HK-2 (cell line): ENCODE measurements at regions not wholly inside any gene's neighbourhood (a gene's known extent, or its start where the extent isn't known, plus 50 kb on each side); places are given as distances from the start of the nearest gene placed in this dataset.
"Not testable (repeated sequence)": the region's sequence is repeated elsewhere in the genome, so short reads cannot be mapped to it uniquely, and the experiment has no call there.

Experiments
- DNase-seq: peaks from one replicate; pipeline ENCODE4 v3.0.0-alpha.2; 2018; ENCODE audit not compliant: unreplicated experiment

DNA sequence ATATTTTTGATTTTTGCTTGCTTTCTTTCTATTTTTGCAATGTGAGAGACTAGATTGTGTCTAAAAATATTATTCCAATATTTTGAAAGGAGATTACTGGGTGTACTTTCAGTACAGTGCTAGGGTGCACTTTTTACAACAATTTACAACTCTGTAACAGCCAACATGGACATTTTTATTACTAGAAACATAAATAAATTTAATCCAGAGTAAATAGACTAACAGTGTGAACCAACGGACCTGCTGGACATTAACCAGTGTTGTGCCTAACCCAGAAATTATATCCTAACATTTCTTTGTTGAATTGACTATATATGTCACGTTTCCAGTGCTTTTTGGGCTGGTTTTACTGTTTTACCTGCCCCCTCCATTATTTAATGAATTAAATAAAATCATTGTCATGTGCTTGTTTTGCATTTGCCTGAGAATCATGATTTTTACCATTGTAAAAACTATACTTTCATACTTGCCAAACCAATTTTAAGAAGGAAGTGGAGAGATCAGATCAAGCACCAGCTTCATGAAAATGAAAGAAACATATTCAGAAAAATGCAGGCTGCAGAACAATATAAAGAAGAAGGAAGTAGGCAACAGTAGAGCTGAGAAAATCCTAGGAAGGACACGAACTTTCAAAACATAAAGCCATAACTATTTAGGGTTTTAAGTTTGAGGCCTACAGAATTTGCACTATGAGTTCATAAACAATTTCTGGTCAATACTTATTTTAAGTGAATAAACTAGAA lies 400.8 kb upstream of the PIK3R1 start:
- DNase-seq = no peak

GRCh38 chr5:67813877-67814539 lies 401.5 kb upstream of the PIK3R1 start:
- no peak for DNase-seq

DNA sequence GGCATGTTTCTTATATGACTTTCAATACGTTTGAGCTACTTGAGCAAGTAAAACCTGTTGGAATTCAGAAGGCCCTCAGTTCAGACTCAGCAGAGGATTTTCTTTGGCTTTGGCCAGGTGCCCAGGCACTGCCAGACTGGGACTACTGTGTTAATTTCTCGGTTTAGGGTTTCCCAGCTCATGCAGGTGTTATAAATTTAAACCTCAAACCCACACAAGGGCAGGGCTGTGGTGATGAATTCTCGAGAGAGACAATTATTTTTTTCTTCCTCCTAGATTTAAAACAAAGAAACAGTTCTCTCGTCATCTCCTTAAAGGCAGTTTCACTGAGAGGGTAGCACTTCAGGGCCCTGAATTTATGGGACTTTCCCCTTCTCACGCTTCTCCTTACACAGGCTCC lies 406.0 kb upstream of the PIK3R1 start:
- DNase-seq = no peak

GRCh38 chr5:67808340-67808739 lies 407.2 kb upstream of the PIK3R1 start:
- DNase-seq = no peak

GRCh38 chr5:67807439-67807888 lies 408.1 kb upstream of the PIK3R1 start:
- no peak for DNase-seq

DNA sequence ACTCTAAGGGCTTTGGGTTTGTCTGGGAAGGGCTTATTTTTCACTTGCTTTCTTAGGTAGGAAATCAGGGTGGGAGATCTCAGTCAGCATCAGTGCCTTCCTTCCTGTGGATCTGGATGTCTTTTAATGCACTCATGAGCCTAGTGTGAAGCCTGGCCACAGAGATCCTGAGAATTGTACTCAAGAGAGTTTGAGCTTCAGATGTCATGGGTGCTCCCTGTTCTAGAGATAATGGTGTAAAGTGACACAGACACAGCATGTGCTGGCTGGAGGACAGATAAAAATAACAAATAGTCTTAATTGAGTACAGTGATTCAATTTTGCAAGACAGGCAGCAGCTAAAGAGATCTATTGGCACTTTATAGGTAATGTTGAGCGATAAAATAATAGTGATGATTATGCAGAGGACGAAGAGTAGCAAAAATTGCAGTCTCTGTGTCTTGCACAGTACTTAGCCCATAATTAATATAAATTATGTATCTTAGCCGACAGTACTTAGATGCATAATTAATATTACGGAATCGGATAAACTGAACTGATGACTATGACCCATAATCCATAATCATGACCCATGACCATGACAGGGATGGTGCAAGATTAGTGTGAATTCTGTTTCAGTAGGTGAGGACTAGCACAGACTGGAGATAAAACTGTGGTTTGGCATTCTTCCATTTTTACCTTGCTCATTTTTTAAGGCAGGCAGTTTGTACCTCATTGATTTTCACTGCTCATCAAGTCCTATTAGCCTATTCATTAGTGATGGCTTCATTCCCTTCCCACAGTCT lies 408.7 kb upstream of the PIK3R1 start:
- DNase-seq = no peak

GRCh38 chr5:67805666-67806348 lies 409.7 kb upstream of the PIK3R1 start:
- no peak for DNase-seq

- no peak for DNase-seq
Measured at GRCh38 chr5:67802766-67803165, 412.8 kb upstream of the PIK3R1 start.

DNA sequence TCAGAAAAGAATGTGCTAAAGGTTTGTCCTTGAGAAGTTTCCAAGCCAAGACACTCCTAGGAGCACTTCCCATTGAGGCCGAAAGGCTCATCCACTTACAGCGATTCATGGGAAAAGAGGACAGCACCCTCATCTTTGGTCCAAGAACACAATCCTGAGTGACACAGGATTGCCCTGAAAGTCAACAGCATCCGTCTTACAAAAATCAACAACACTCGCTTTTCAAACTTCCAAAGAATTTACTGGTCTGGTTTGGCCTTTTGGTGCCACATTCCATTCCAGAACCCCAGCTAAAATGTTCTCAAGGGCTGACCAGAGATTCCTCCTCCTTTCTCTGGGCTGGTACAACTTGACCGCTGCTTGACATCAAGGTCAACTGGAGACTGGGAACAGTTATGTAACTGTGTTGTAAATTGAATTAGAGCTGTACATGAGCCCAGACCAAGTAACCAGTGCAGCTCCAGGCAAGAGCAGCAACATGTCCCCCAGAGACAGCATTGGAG lies 415.8 kb upstream of the PIK3R1 start:
- no peak for DNase-seq

GRCh38 chr5:67798470-67798869 lies 417.1 kb upstream of the PIK3R1 start:
- DNase-seq = not testable (repeated sequence)

DNA sequence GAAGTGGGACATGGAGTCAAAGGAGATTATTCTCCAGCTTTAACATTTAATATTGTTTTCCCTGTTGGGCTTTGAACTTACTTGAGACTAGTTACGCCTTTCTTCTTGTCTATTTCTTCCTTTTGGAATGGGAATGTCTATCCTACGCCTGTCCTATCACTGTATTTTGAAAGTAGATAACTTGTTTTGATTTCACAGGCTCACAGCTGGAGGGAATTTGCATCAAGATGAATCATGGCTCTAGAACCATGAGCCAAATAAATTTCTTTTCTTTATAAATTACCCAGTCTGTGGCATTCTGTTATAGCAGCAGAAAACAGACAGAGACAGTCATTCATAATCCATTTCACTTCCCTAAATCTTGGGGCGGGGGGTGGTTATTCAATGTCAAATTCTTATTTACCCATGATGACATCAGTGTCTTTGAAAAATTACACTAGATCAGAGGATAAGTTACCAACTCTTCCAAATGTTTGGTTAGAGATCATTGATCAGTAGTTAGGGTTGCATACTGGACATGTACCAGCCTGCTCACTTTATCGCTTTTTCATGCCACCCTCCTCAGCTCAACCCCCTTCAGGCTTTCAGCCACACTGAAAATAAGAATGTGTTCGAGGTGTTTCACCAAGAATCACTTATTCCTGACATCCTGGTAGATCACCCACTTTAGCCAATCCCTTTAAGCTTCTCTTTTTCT lies 419.6 kb upstream of the PIK3R1 start:
- no peak for DNase-seq

DNA sequence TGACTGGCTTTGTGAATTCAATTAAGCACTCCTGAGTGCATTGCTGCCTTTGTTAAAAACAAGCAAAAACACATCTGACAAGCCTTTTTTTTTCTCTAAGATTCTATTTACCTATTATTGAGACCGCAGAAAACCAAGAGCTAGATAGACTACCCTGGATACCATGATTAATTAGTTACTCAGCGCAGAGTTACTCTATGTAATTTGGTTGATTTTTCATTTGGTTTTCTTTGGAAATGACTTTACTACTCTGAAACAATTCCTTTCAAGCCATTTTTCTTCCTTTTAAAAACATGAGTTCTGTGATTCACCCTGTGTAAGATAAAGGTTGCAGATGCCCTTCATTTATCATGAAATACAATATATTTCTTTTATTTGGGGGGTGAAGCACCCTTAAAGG lies 421.6 kb upstream of the PIK3R1 start:
- DNase-seq = no peak

DNA sequence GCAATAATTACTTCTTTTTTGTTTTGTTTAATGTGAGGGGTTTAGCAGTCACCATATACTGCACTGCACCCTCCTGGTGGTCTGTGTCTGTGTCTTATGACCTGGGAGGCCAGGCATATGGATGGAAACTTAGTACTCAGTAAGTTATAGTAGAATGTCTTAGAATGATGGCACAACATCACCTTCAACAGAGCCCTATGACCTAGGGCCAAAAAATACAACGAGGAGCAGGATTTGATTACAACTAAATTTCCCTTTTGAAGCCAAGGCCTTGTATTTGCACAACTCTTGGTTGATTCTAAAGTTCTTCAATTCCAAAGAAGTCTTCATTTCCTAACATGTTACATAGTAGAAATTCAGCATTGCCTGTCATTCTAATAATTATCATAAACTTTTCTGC lies 422.1 kb upstream of the PIK3R1 start:
- DNase-seq = no peak

GRCh38 chr5:67792891-67793290 lies 422.7 kb upstream of the PIK3R1 start:
- DNase-seq = no peak

DNA sequence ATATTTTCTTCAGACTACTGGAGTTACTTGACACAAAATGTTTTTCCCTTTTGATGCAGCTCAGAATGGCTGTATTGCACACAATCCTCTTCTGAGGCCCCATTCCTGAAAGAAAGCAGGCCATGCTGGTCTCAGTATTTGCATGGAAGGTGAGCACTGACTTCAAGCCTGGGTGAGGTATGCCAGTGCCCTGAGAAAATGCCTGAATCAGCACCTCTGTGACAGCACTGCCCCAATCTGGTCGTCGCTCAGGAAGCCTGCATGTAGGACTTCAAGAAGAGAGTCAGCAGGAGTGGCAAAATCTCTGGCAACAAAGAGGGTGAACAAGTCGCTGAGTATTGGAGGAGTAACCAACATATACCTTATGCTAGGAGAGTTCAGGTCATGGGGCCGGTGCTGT lies 425.2 kb upstream of the PIK3R1 start:
- no peak for DNase-seq

DNA sequence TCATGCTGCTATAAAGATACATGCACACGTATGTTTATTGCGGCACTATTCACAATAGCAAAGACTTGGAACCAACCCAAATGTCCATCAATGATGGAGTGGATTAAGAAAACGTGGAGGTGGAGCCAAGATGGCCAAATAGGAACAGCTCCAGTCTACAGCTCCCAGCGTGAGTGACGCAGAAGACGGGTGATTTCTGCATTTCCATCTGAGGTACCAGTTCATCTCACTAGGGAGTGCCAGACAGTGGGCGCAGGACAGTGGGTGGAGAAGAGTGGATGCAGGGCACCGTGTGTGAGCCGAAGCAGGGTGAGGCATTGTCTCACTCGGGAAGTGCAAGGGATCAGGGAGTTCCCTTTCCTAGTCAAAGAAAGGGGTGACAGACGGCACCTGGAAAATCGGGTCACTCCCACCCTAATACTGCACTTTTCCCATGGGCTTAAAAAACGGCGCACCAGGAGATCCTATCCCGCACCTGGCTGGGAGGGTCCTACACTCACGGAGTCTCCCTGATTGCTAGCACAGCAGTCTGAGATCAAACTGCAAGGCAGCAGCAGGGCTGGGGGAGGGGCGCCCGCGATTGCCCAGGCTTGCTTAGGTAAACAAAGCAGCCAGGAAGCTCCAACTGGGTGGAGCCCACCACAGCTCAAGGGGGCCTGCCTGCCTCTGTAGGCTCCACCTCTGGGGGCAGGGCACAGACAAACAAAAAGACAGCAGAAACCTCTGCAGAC lies 435.5 kb upstream of the PIK3R1 start:
- DNase-seq = not testable (repeated sequence)

GRCh38 chr5:67774786-67775185 lies 440.8 kb upstream of the PIK3R1 start:
- no peak for DNase-seq

DNA sequence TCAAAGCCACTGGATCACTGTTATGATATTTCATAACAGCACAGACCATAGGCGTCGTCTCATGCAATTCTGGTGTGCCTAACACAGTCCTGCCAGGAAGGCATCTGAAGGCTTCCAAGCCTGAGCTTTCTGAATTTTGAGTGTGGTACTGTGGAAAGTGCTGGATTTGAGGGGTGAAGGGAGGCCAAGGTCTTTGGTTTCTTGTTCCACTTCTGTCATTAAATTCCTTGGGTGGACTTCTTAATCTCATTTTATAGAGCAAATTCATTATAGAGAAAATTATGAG lies 441.3 kb upstream of the PIK3R1 start:
- no peak for DNase-seq

- DNase-seq = no peak
Measured at GRCh38 chr5:67773411-67774266, 441.9 kb upstream of the PIK3R1 start.

DNA sequence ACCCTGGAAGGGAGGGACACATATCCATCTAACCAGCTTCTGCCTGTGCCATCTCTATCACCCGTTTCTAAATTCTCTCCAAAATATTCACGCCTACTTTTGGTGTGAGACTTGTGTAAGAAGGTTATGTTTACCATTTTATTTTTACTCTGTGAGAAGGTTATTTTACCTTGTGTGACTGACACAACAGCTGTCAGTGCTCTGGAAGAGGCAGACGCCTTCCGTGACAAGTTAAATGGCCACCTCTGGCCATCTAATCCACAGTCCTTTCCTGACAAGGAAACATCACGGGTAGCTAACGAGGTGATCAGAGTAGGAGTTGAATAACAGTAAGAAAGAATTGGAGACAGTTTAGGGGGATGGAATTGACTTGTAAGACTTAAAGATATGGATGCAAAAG lies 443.8 kb upstream of the PIK3R1 start:
- DNase-seq = no peak
